ENCODE measurements at regions not wholly inside any gene's neighbourhood (a gene's known extent, or its start where the extent isn't known, plus 50 kb on each side); places are given as distances from the start of the nearest gene placed in this dataset.

- H3K9me2 ChIP-seq (ENCODE audit: insufficient read depth, low read length) = no peaks in the 10 kb centered on the region
- no peak overlapping the region for H3K4me3 ChIP-seq (ENCODE audit: low read length)
- no peaks in the 10 kb centered on the region for H3K79me2 ChIP-seq (replicated peaks; ENCODE audit: insufficient read depth, low read length)
- TF ChIP-seq MXI1 (conservative IDR thresholded peaks at IDR 0.05; ENCODE audit: poor library complexity, severe bottlenecking) (no peak), SMC3 (conservative IDR thresholded peaks at IDR 0.05; ENCODE audit: poor library complexity) (no peak), RAD21 (conservative IDR thresholded peaks at IDR 0.05) (no peak), REST (IDR thresholded peaks at IDR 0.05; ENCODE audit: borderline replicate concordance) (no peak), EP300 (conservative IDR thresholded peaks at IDR 0.05; ENCODE audit: poor library complexity, severe bottlenecking) (no peak), EZH2 (IDR thresholded peaks at IDR 0.05; ENCODE audit: borderline replicate concordance, insufficient read depth, low read length, poor library complexity, severe bottlenecking) (no peak), TAF1 (IDR thresholded peaks at IDR 0.05; ENCODE audit: low read depth) (no peak), POLR2AphosphoS5 (IDR thresholded peaks at IDR 0.05) (no peak), CTCF (IDR thresholded peaks at IDR 0.05; ENCODE audit: poor library complexity, severe bottlenecking) (no peak)
- H3K4me2 ChIP-seq (ENCODE audit: low read length) = no peak overlapping the region
- no peak overlapping the region for H3K9ac ChIP-seq (ENCODE audit: low read length)
- no peaks in the 10 kb centered on the region for H3K36me3 ChIP-seq (ENCODE audit: insufficient read depth, low read length)
- no peaks in the 10 kb centered on the region for H3F3A ChIP-seq (ENCODE audit: insufficient read depth, low read length, poor library complexity, severe bottlenecking)
- no peaks in the 10 kb centered on the region for H3K9me3 ChIP-seq (ENCODE audit: low read length)
- H4K20me1 ChIP-seq (ENCODE audit: insufficient read depth) = no peaks in the 10 kb centered on the region
- H3K27ac ChIP-seq (ENCODE audit: low read length) = no peak overlapping the region
- no peak overlapping the region for H2AFZ ChIP-seq (ENCODE audit: low read depth, low read length)
- H3K27me3 ChIP-seq (ENCODE audit: insufficient read depth, low read depth, low read length) = no peaks in the 10 kb centered on the region
These were observed 72.2 kb upstream of the PUDP start for GRCh38 chrX:7220121-7220520.

DNA sequence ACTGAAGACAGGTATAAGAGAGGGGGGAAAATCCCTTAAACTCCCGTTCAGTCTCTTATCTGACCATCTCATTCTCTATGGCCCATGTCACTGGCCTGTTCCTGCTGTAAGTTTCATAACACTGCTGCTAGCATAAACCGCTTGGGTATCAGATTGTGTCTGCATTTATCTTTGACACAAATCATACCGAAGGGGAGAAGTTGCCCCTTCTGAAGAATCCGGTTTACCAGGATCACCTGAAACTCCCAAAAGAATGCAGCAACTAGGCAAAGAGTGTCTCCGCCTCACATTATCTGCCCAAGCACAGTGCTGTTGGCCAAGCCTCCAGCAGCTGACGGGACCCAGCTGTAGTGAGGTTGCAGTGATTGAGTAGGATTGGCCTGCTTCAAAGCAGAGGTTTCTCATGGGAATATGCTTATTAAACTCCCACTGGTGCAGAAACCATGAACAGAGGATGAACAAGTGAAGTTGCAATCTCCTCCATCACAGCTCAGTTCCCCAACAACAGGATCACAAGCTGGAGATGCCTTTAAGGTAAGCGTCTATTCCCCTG lies 71.3 kb upstream of the PUDP start:
- Histone ChIP-seq H3K9me2 (ENCODE audit: insufficient read depth, low read length) (no peaks in the 10 kb centered on the region), H3F3A (ENCODE audit: insufficient read depth, low read length, poor library complexity, severe bottlenecking) (no peaks in the 10 kb centered on the region), H3K4me3 (ENCODE audit: low read length) (no peak overlapping the region), H3K9ac (ENCODE audit: low read length) (no peak overlapping the region), H2AFZ (ENCODE audit: low read depth, low read length) (no peak overlapping the region), H3K4me2 (ENCODE audit: low read length) (no peak overlapping the region), H3K27ac (ENCODE audit: low read length) (no peak overlapping the region), H3K9me3 (ENCODE audit: low read length) (no peaks in the 10 kb centered on the region), H4K20me1 (ENCODE audit: insufficient read depth) (no peaks in the 10 kb centered on the region), H3K79me2 (replicated peaks; ENCODE audit: insufficient read depth, low read length) (no peaks in the 10 kb centered on the region), H3K36me3 (ENCODE audit: insufficient read depth, low read length) (no peaks in the 10 kb centered on the region), H3K27me3 (ENCODE audit: insufficient read depth, low read depth, low read length) (no peaks in the 10 kb centered on the region)
- TF ChIP-seq POLR2AphosphoS5 (IDR thresholded peaks at IDR 0.05) = no peak
- TF ChIP-seq EP300 (conservative IDR thresholded peaks at IDR 0.05; ENCODE audit: poor library complexity, severe bottlenecking) = no peak
- TF ChIP-seq SMC3 (conservative IDR thresholded peaks at IDR 0.05; ENCODE audit: poor library complexity) = no peak
- no peak for TF ChIP-seq RAD21 (conservative IDR thresholded peaks at IDR 0.05)
- no peak for TF ChIP-seq EZH2 (IDR thresholded peaks at IDR 0.05; ENCODE audit: borderline replicate concordance, insufficient read depth, low read length, poor library complexity, severe bottlenecking)
- TF ChIP-seq TAF1 (IDR thresholded peaks at IDR 0.05; ENCODE audit: low read depth) = no peak
- TF ChIP-seq MXI1 (conservative IDR thresholded peaks at IDR 0.05; ENCODE audit: poor library complexity, severe bottlenecking) = no peak
- no peak for TF ChIP-seq CTCF (IDR thresholded peaks at IDR 0.05; ENCODE audit: poor library complexity, severe bottlenecking)
- TF ChIP-seq REST (IDR thresholded peaks at IDR 0.05; ENCODE audit: borderline replicate concordance) = no peak

Measured in neural cell (in vitro differentiated cells).